Fibroblast of peridontal ligament (primary cell): ENCODE measurements at regions not wholly inside any gene's neighbourhood (a gene's known extent, or its start where the extent isn't known, plus 50 kb on each side); places are given as distances from the start of the nearest gene placed in this dataset.
"Not testable (repeated sequence)": the region's sequence is repeated elsewhere in the genome, so short reads cannot be mapped to it uniquely, and the experiment has no call there.

ENCODE experiments used
- DNase-seq: peaks from one replicate; pipeline ENCODE4 v3.0.0-alpha.2; 2010; ENCODE audit errors: extremely low read depth

- no peak for DNase-seq
Measured at GRCh38 chr17:20944014-20944865, 98.6 kb downstream of the USP22 start.

- not testable (repeated sequence) for DNase-seq
Measured at GRCh38 chr17:20947708-20948107, 95.1 kb downstream of the USP22 start.

- DNase-seq, result no peak
Measured at GRCh38 chr17:20948984-20949777, 93.6 kb downstream of the USP22 start.
